Body of pancreas (tissue), 4 donors: ENCODE measurements at regions not wholly inside any gene's neighbourhood (a gene's known extent, or its start where the extent isn't known, plus 50 kb on each side); places are given as distances from the start of the nearest gene placed in this dataset.

Experiments
- ATAC-seq: fragments of 150-250 bp; one replicate; pipeline ENCODE4 v1.9.1; 2016
- DNase-seq, 4 donors: peaks; one replicate each; pipeline ENCODE4 v3.0.0-alpha.2; 2019
- H3K27ac ChIP-seq, 4 donors: fragments of 200-600 bp; sonication (generic); 1 replicate in 3 of 4; 2 replicates in 1 of 4; pipeline versions ENCODE4 v1.5.1 to v1.6.1; 2016 to 2019; ENCODE audit warnings: mild to moderate bottlenecking in 1 of 4, mixed read lengths in 1 of 4, moderate library complexity in 1 of 4
- H3K27me3 ChIP-seq, 2 donors: fragments of 200-600 bp; sonication (generic); one replicate each; pipeline ENCODE4 v1.6.0; 2016; ENCODE audit warnings: mild to moderate bottlenecking in 1 of 2
- H3K36me3 ChIP-seq, 2 donors: fragments of 200-600 bp; sonication (generic); replicated peaks in 1 of 2; 2 replicates each; pipeline ENCODE4 v1.5.1; 2016; ENCODE audit warnings: low read depth in 2 of 2; ENCODE audit not compliant: insufficient read depth in 1 of 2
- H3K4me1 ChIP-seq: fragments of 200-600 bp; sonication (generic); one replicate; pipeline ENCODE4 v1.6.0; 2016
- H3K4me3 ChIP-seq, 2 donors: fragments of 200-600 bp; sonication (generic); 1 replicate in 1 of 2; 2 replicates in 1 of 2; pipeline ENCODE4 v1.5.1; 2016 to 2019
- H3K9me3 ChIP-seq, 3 donors: fragments of 200-600 bp; sonication (generic); 1 replicate in 2 of 3; 2 replicates in 1 of 3; pipeline ENCODE4 v1.5.1; 2016
- CTCF ChIP-seq, 7 experiments: fragments of 450-650 bp in 4 of 7; fragments of 200-600 bp in 3 of 7; sonication (generic) in 3 of 7; IDR thresholded peaks; one replicate each; pipeline ENCODE4 v1.5.1; 2016 to 2019; ENCODE audit warnings: antibody characterized with exemption in 7 of 7
- POLR2A ChIP-seq, 3 donors: fragments of 450-650 bp; IDR thresholded peaks; one replicate each; pipeline ENCODE4 v1.6.1; 2016; ENCODE audit warnings: antibody characterized with exemption in 3 of 3, mild to moderate bottlenecking in 2 of 3
- WGBS, 2 donors: methylation state at CpG; one replicate each; pipeline ENCODE4 v1.1.5; 2017; 5-methylcytosine and 5-hydroxymethylcytosine counted together
- intact Hi-C: fragments of 100-400 bp; cut with DNase I; formaldehyde crosslinking; loops from one replicate; pipeline ENCODE4 v1.15.1; 2023

- no peaks in the 10 kb centered on the region for H3K4me1 ChIP-seq
- H3K36me3 ChIP-seq = no peaks in the 10 kb centered on the region
- ATAC-seq (no peak), DNase-seq (no peak)
- intact Hi-C loops = no loop called here
- no peak overlapping the region for H3K27ac ChIP-seq
- H3K9me3 ChIP-seq = no peaks in the 10 kb centered on the region
- no peaks in the 10 kb centered on the region for H3K27me3 ChIP-seq
- no peak overlapping the region for H3K4me3 ChIP-seq
- no peak for TF ChIP-seq CTCF (IDR thresholded peaks at IDR 0.05)
- TF ChIP-seq POLR2A (IDR thresholded peaks at IDR 0.05) = no peak
- WGBS, 2 donors = 76 to 92% methylated on average over 1 of the region's 1 CpG
These were observed 193.1 kb upstream of the DIO2 start for GRCh38 chr14:80404413-80404812.

GRCh38 chr14:80403036-80403435, 191.7 kb upstream of the DIO2 start:
- no peak for DNase-seq
- intact Hi-C loops = no loop called here

GRCh38 chr14:80395031-80395430, 183.7 kb upstream of the DIO2 start:
- H3K27me3 ChIP-seq = no peaks in the 10 kb centered on the region
- intact Hi-C loops = no loop called here
- no peak for DNase-seq
- 73 to 74% methylated on average over 2 of the region's 2 CpGs for WGBS, 2 donors
- H3K4me3 ChIP-seq = no peak overlapping the region
- ATAC-seq = no peak
- no peak overlapping the region for H3K27ac ChIP-seq
- no peaks in the 10 kb centered on the region for H3K36me3 ChIP-seq
- peaks cover 0 to 6% (median 0%) of the 10 kb centered on the region in 3 donors for H3K9me3 ChIP-seq
- peaks cover 9% of the 10 kb centered on the region for H3K4me1 ChIP-seq
- TF ChIP-seq CTCF (IDR thresholded peaks at IDR 0.05) (no peak), POLR2A (IDR thresholded peaks at IDR 0.05) (no peak)

More at GRCh38 chr14:80403036-80403435, 191.7 kb upstream of the DIO2 start:
- WGBS, 2 donors = 75 to 76% methylated on average over 1 of the region's 1 CpG
- H3K4me3 ChIP-seq = no peak overlapping the region
- TF ChIP-seq CTCF (IDR thresholded peaks at IDR 0.05) (no peak), POLR2A (IDR thresholded peaks at IDR 0.05) (no peak)
- no peaks in the 10 kb centered on the region for H3K4me1 ChIP-seq
- H3K27ac ChIP-seq = no peak overlapping the region
- ATAC-seq = no peak
- no peaks in the 10 kb centered on the region for H3K36me3 ChIP-seq
- H3K9me3 ChIP-seq = peaks cover 0 to 2% (median 0%) of the 10 kb centered on the region in 3 donors
- H3K27me3 ChIP-seq = no peaks in the 10 kb centered on the region

- no peak for ATAC-seq
- H3K27me3 ChIP-seq = no peaks in the 10 kb centered on the region
- H3K27ac ChIP-seq = no peak overlapping the region
- WGBS, 2 donors = 0 to 42% methylated on average over 1 of the region's 1 CpG
- DNase-seq = no peak
- H3K4me3 ChIP-seq = no peak overlapping the region
- peaks cover 9% of the 10 kb centered on the region for H3K4me1 ChIP-seq
- H3K36me3 ChIP-seq = no peaks in the 10 kb centered on the region
- intact Hi-C loops = no loop called here
- peaks cover 0 to 6% (median 0%) of the 10 kb centered on the region in 3 donors for H3K9me3 ChIP-seq
- no peak for TF ChIP-seq CTCF (IDR thresholded peaks at IDR 0.05)
These were observed 182.5 kb upstream of the DIO2 start for GRCh38 chr14:80393766-80394165.

GRCh38 chr14:80390906-80391305, 179.6 kb upstream of the DIO2 start:
- H3K27ac ChIP-seq = no peak overlapping the region
- 64 to 76% methylated on average over 1 of the region's 1 CpG for WGBS, 2 donors
- ATAC-seq (no peak), DNase-seq (no peak)
- H3K9me3 ChIP-seq = no peaks in the 10 kb centered on the region
- intact Hi-C loops = no loop called here
- H3K36me3 ChIP-seq = no peaks in the 10 kb centered on the region
- no peaks in the 10 kb centered on the region for H3K27me3 ChIP-seq
- no peak overlapping the region for H3K4me3 ChIP-seq
- TF ChIP-seq CTCF (IDR thresholded peaks at IDR 0.05) (no peak), POLR2A (IDR thresholded peaks at IDR 0.05) (no peak)
- H3K4me1 ChIP-seq = peaks cover 9% of the 10 kb centered on the region
